ENCODE measurements at regions not wholly inside any gene's neighbourhood (a gene's known extent, or its start where the extent isn't known, plus 50 kb on each side); places are given as distances from the start of the nearest gene placed in this dataset.

- TF ChIP-seq EZH2phosphoT487 (IDR thresholded peaks at IDR 0.05; ENCODE audit: borderline replicate concordance, low read depth, low read length), result no peak
- TF ChIP-seq, protein P1, sequence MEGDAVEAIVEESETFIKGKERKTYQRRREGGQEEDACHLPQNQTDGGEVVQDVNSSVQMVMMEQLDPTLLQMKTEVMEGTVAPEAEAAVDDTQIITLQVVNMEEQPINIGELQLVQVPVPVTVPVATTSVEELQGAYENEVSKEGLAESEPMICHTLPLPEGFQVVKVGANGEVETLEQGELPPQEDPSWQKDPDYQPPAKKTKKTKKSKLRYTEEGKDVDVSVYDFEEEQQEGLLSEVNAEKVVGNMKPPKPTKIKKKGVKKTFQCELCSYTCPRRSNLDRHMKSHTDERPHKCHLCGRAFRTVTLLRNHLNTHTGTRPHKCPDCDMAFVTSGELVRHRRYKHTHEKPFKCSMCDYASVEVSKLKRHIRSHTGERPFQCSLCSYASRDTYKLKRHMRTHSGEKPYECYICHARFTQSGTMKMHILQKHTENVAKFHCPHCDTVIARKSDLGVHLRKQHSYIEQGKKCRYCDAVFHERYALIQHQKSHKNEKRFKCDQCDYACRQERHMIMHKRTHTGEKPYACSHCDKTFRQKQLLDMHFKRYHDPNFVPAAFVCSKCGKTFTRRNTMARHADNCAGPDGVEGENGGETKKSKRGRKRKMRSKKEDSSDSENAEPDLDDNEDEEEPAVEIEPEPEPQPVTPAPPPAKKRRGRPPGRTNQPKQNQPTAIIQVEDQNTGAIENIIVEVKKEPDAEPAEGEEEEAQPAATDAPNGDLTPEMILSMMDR (conservative IDR thresholded peaks at IDR 0.05; ENCODE audit: low read length), result no peak
Observed at GRCh38 chrX:113009837-113010236, 169.2 kb upstream of the AMOT start.

All from OCI-LY7 (cell line).